SK-N-SH (cell line): ENCODE measurements at regions not wholly inside any gene's neighbourhood (a gene's known extent, or its start where the extent isn't known, plus 50 kb on each side); places are given as distances from the start of the nearest gene placed in this dataset.

Experiments
- CTCF ChIA-PET: fragments of 300-600, 350-600 bp; formaldehyde crosslinking; extraction: SDS; loops from one replicate; lab custom pipeline; 2021; lab: Yijun Ruan, JAX
- POLR2A ChIA-PET: fragments of 350-600 bp; sonication (Branson Sonifier 250); formaldehyde crosslinking; extraction: SDS; loops from one replicate; lab custom pipeline; 2020; ENCODE audit warnings: antibody characterized with exemption, inconsistent platforms; lab: Yijun Ruan, JAX
- DNase-seq: peaks from one replicate; pipeline ENCODE4 v3.0.0; 2012
- H2AFZ ChIP-seq: fragments of 200-600 bp; sonication (generic); 2 replicates; pipeline ENCODE4 v1.8.1; 2016; ENCODE audit warnings: antibody characterized with exemption, mild to moderate bottlenecking, low read depth
- H3F3A ChIP-seq: fragments of 200-600 bp; sonication (generic); replicated peaks from 2 replicates; pipeline ENCODE3; 2016; ENCODE audit warnings: antibody characterized with exemption, mild to moderate bottlenecking; ENCODE audit not compliant: insufficient read depth
- H3K27ac ChIP-seq, 2 experiments: fragments of 200-500 bp in 1 of 2; fragments of 200-600 bp in 1 of 2; sonication (Bioruptor generic) in 1 of 2; sonication (generic), shearing (Covaris generic) in 1 of 2; 2 replicates each; pipeline versions ENCODE4 v1.5.1 to v1.6.1; 2014 to 2016; ENCODE audit warnings: low read depth in 2 of 2, inconsistent platforms in 1 of 2, low read length in 1 of 2, mild to moderate bottlenecking in 1 of 2, mixed read lengths in 1 of 2
- H3K27me3 ChIP-seq: fragments of 200-600 bp; sonication (generic), shearing (Covaris generic); 2 replicates; pipeline ENCODE4 v1.6.1; 2016; ENCODE audit warnings: mixed run types; ENCODE audit not compliant: insufficient read depth
- H3K36me3 ChIP-seq, 2 experiments: fragments of 200-500 bp in 1 of 2; fragments of 200-600 bp in 1 of 2; sonication (Bioruptor generic) in 1 of 2; sonication (generic) in 1 of 2; replicated peaks in 1 of 2; 2 replicates each; pipeline versions ENCODE3 to v1.5.1; 2014 to 2016; ENCODE audit warnings: low read length in 1 of 2, mild to moderate bottlenecking in 1 of 2; ENCODE audit not compliant: insufficient read depth in 2 of 2, control insufficient read depth in 1 of 2
- H3K4me1 ChIP-seq, 2 experiments: fragments of 200-500 bp in 1 of 2; fragments of 200-600 bp in 1 of 2; sonication (Bioruptor generic) in 1 of 2; sonication (generic), shearing (Covaris generic) in 1 of 2; 2 replicates each; pipeline versions ENCODE4 v1.5.1 to v1.6.1; 2014 to 2016; ENCODE audit warnings: low read depth in 1 of 2, low read length in 1 of 2, mixed run types in 1 of 2; ENCODE audit not compliant: insufficient read depth in 2 of 2, control insufficient read depth in 1 of 2
- H3K4me2 ChIP-seq: fragments of 200-600 bp; sonication (generic), shearing (Covaris generic); 2 replicates; pipeline ENCODE4 v1.6.1; 2017; ENCODE audit warnings: mixed run types
- H3K4me3 ChIP-seq, 2 experiments: fragments of 200-500 bp in 1 of 2; fragments of 200-600 bp in 1 of 2; sonication (Bioruptor generic) in 1 of 2; sonication (generic), shearing (Covaris generic) in 1 of 2; 2 replicates each; pipeline versions ENCODE4 v1.5.1 to v1.8.1; 2014 to 2016; ENCODE audit warnings: low read depth in 2 of 2, inconsistent platforms in 1 of 2, low read length in 1 of 2, mild to moderate bottlenecking in 1 of 2, mixed read lengths in 1 of 2, moderate library complexity in 1 of 2
- H3K79me2 ChIP-seq: fragments of 200-600 bp; sonication (generic); 2 replicates; pipeline ENCODE4 v1.8.1; 2017; ENCODE audit warnings: mild to moderate bottlenecking; ENCODE audit not compliant: insufficient read depth
- H3K9ac ChIP-seq: fragments of 200-600 bp; sonication (generic); 2 replicates; pipeline ENCODE4 v1.6.1; 2017; ENCODE audit warnings: mixed run types
- H3K9me2 ChIP-seq: fragments of 200-600 bp; sonication (generic); 2 replicates; pipeline ENCODE4 v1.6.1; 2017; ENCODE audit warnings: mixed run types
- H3K9me3 ChIP-seq: fragments of 200-600 bp; sonication (generic); 2 replicates; pipeline ENCODE4 v1.6.1; 2017; ENCODE audit warnings: mixed run types, mild to moderate bottlenecking, moderate library complexity
- H4K20me1 ChIP-seq: fragments of 200-600 bp; sonication (generic); 2 replicates; pipeline ENCODE4 v1.6.1; 2017; ENCODE audit warnings: mild to moderate bottlenecking, mixed run types; ENCODE audit not compliant: insufficient read depth
- EZH2phosphoT487 ChIP-seq: fragments of 200-600 bp; sonication (generic); IDR thresholded peaks from 2 replicates; pipeline ENCODE4 v1.6.1; 2017; ENCODE audit warnings: low read depth, mixed run types, mild to moderate bottlenecking, antibody characterized with exemption, moderate library complexity, borderline replicate concordance
- FOSL2 ChIP-seq: IDR thresholded peaks from 2 replicates; pipeline ENCODE4 v1.4.0; 2012; ENCODE audit warnings: low read depth, mild to moderate bottlenecking, moderate library complexity, borderline replicate concordance
- FOXM1 ChIP-seq: IDR thresholded peaks from 2 replicates; pipeline ENCODE4 v1.4.0; 2012; ENCODE audit warnings: low read depth, mild to moderate bottlenecking
- GATA2 ChIP-seq: sonication (generic); formaldehyde crosslinking; IDR thresholded peaks from 2 replicates; pipeline ENCODE4 v1.5.0; 2020; ENCODE audit warnings: mild to moderate bottlenecking, missing genetic modification reagents
- IRF3 ChIP-seq: fragments of 150-350 bp; IDR thresholded peaks from 2 replicates; pipeline ENCODE4 v1.6.1; 2016; ENCODE audit warnings: mild to moderate bottlenecking, low read depth, low read length
- JUND ChIP-seq: IDR thresholded peaks from 2 replicates; pipeline ENCODE4 v1.4.0; 2012
- MAX ChIP-seq: IDR thresholded peaks from 2 replicates; pipeline ENCODE4 v1.4.0; 2012; ENCODE audit warnings: low read depth
- MXI1 ChIP-seq: IDR thresholded peaks from 2 replicates; pipeline ENCODE4 v1.6.1; 2012; ENCODE audit warnings: mild to moderate bottlenecking, low read depth, low read length, improper control_type of control experiment
- POLR2AphosphoS5 ChIP-seq: IDR thresholded peaks from 2 replicates; pipeline ENCODE4 v1.6.1; 2012; ENCODE audit warnings: low read depth, low read length
- RAD21 ChIP-seq: IDR thresholded peaks from 2 replicates; pipeline ENCODE4 v1.6.1; 2012; ENCODE audit warnings: mild to moderate bottlenecking, low read length
- RFX5 ChIP-seq: IDR thresholded peaks from 2 replicates; pipeline ENCODE4 v1.6.1; 2012; ENCODE audit warnings: mild to moderate bottlenecking, improper control_type of control experiment, low read length
- TCF12 ChIP-seq: IDR thresholded peaks from 2 replicates; pipeline ENCODE4 v1.4.0; 2012
- TEAD4 ChIP-seq: IDR thresholded peaks from 2 replicates; pipeline ENCODE4 v1.4.0; 2012; ENCODE audit warnings: mild to moderate bottlenecking, borderline replicate concordance; ENCODE audit not compliant: insufficient read depth
- USF2 ChIP-seq: fragments of 150-350 bp; IDR thresholded peaks from 2 replicates; pipeline ENCODE4 v1.6.1; 2017; ENCODE audit warnings: antibody characterized with exemption, low read length, low read depth, borderline replicate concordance
- YY1 ChIP-seq: IDR thresholded peaks from 2 replicates; pipeline ENCODE4 v1.4.0; 2012; ENCODE audit warnings: low read depth, mild to moderate bottlenecking
- ZBTB33 ChIP-seq: IDR thresholded peaks from 2 replicates; pipeline ENCODE4 v1.4.0; 2012; ENCODE audit warnings: low read depth, borderline replicate concordance
- WGBS: methylation state at CpG from one replicate; pipeline ENCODE4 v1.1.6; 2017; ENCODE audit warnings: low lambda C conversion rate; 5-methylcytosine and 5-hydroxymethylcytosine counted together
- TF ChIP-seq, protein P1 (sequence below): IDR thresholded peaks from 2 replicates; pipeline ENCODE4; 2012
- TF ChIP-seq, protein P2 (sequence below): fragments of 200-600 bp; sonication (generic); IDR thresholded peaks from 2 replicates; pipeline ENCODE4 v1.6.1; 2017; ENCODE audit warnings: antibody characterized with exemption, mild to moderate bottlenecking, moderate library complexity

DNA sequence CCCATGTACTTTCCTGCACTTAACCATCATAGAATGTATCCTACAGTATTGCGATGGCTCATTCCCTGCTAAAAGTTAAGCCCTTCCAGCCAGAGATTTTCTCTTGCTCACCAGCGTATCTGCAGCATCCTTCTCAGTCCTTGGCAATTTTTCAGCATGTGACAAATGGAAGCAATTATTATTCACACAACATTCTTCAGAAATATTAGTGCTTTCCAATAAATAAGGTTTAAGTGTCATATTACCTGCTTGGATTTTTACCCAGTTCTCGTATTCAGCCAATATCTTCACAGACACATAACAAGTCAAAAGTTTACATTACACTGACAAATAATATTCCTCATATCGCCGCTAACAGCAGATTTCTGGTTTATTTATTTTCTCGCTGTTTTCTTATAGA is 82.3 kb downstream of the POU4F1 start:
- no peak overlapping the region for H2AFZ ChIP-seq
- H3K27ac ChIP-seq: no peak overlapping the region
- H3K9me2 ChIP-seq: no peaks in the 10 kb centered on the region
- H3K27me3 ChIP-seq: no peaks in the 10 kb centered on the region
- no peaks in the 10 kb centered on the region for H3F3A ChIP-seq
- no peak overlapping the region for H3K9ac ChIP-seq
- no peak for TF ChIP-seq JUND
- TF ChIP-seq ZBTB33: no peak
- TF ChIP-seq IRF3: no peak
- TF ChIP-seq GATA2: no peak
- TF ChIP-seq MAX: no peak
- no peak for TF ChIP-seq USF2
- TF ChIP-seq YY1: no peak
- TF ChIP-seq, protein P1, sequence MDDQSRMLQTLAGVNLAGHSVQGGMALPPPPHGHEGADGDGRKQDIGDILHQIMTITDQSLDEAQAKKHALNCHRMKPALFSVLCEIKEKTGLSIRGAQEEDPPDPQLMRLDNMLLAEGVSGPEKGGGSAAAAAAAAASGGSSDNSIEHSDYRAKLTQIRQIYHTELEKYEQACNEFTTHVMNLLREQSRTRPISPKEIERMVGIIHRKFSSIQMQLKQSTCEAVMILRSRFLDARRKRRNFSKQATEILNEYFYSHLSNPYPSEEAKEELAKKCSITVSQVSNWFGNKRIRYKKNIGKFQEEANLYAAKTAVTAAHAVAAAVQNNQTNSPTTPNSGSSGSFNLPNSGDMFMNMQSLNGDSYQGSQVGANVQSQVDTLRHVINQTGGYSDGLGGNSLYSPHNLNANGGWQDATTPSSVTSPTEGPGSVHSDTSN: no peak
- POLR2A ChIA-PET: no interaction called here
- no peaks in the 10 kb centered on the region for H3K36me3 ChIP-seq
- no peaks in the 10 kb centered on the region; a peak in 1 of 4 replicates for H3K4me1 ChIP-seq
- no peaks in the 10 kb centered on the region for H3K79me2 ChIP-seq
- CTCF ChIA-PET: no interaction called here
- no peaks in the 10 kb centered on the region for H3K9me3 ChIP-seq
- no peaks in the 10 kb centered on the region for H4K20me1 ChIP-seq
- WGBS: 32% methylated on average over 6 of the region's 6 CpGs
- H3K4me2 ChIP-seq: no peak overlapping the region
- DNase-seq: no peak
- no peak overlapping the region for H3K4me3 ChIP-seq

GRCh38 chr13:78520425-78520824 is 82.9 kb downstream of the POU4F1 start:
- no peaks in the 10 kb centered on the region for H4K20me1 ChIP-seq
- ChIA-PET POLR2A (no interaction called here), CTCF (no interaction called here)
- H3K27me3 ChIP-seq: no peaks in the 10 kb centered on the region
- H3K27ac ChIP-seq: no peak overlapping the region
- no peaks in the 10 kb centered on the region; a peak in 1 of 4 replicates for H3K4me1 ChIP-seq
- H2AFZ ChIP-seq: no peak overlapping the region
- no peaks in the 10 kb centered on the region for H3K9me3 ChIP-seq
- 15% methylated on average over 2 of the region's 2 CpGs for WGBS
- H3K9me2 ChIP-seq: no peaks in the 10 kb centered on the region
- no peaks in the 10 kb centered on the region for H3K79me2 ChIP-seq
- H3F3A ChIP-seq: no peaks in the 10 kb centered on the region
- no peak overlapping the region for H3K4me3 ChIP-seq
- no peak overlapping the region for H3K4me2 ChIP-seq
- no peaks in the 10 kb centered on the region for H3K36me3 ChIP-seq
- H3K9ac ChIP-seq: no peak overlapping the region
- DNase-seq: no peak
- TF ChIP-seq MXI1: no peak
- TF ChIP-seq, protein P2, sequence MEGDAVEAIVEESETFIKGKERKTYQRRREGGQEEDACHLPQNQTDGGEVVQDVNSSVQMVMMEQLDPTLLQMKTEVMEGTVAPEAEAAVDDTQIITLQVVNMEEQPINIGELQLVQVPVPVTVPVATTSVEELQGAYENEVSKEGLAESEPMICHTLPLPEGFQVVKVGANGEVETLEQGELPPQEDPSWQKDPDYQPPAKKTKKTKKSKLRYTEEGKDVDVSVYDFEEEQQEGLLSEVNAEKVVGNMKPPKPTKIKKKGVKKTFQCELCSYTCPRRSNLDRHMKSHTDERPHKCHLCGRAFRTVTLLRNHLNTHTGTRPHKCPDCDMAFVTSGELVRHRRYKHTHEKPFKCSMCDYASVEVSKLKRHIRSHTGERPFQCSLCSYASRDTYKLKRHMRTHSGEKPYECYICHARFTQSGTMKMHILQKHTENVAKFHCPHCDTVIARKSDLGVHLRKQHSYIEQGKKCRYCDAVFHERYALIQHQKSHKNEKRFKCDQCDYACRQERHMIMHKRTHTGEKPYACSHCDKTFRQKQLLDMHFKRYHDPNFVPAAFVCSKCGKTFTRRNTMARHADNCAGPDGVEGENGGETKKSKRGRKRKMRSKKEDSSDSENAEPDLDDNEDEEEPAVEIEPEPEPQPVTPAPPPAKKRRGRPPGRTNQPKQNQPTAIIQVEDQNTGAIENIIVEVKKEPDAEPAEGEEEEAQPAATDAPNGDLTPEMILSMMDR: no peak
- no peak for TF ChIP-seq EZH2phosphoT487
- no peak for TF ChIP-seq FOXM1
- no peak for TF ChIP-seq RFX5
- no peak for TF ChIP-seq FOSL2
- no peak for TF ChIP-seq USF2
- TF ChIP-seq JUND: no peak
- TF ChIP-seq RAD21: no peak
- TF ChIP-seq POLR2AphosphoS5: no peak
- no peak for TF ChIP-seq TCF12
- TF ChIP-seq TEAD4: no peak
